CD4-positive, alpha-beta T cell treated with Interleukin-21 for 1 hour (primary cell): ENCODE measurements at regions not wholly inside any gene's neighbourhood (a gene's known extent, or its start where the extent isn't known, plus 50 kb on each side); places are given as distances from the start of the nearest gene placed in this dataset.
A peak's percentile ranks its signal among the peaks of the same experiment; 100 is the strongest.

Experiments used
- DNase-seq: peaks from one replicate; pipeline ENCODE4 v3.0.0-alpha.2; 2020

- no peak for DNase-seq
These were observed 137.9 kb upstream of the S100G start for GRCh38 chrX:16511796-16512776.

- DNase-seq = no peak
These were observed 133.6 kb upstream of the S100G start for GRCh38 chrX:16516232-16516876.

GRCh38 chrX:16517039-16517605 lies 132.8 kb upstream of the S100G start:
- no peak for DNase-seq

GRCh38 chrX:16518131-16518530 lies 131.8 kb upstream of the S100G start:
- no peak for DNase-seq

GRCh38 chrX:16524316-16524715 lies 125.6 kb upstream of the S100G start:
- DNase-seq = no peak

- no peak for DNase-seq
These were observed 124.0 kb upstream of the S100G start for GRCh38 chrX:16526003-16526402.

GRCh38 chrX:16528620-16529019 lies 121.3 kb upstream of the S100G start:
- peak; percentile 41 for DNase-seq
